Activated CD4-positive, alpha-beta T cell treated with anti-CD3 and anti-CD28 coated beads for 36 hours (primary cell): ENCODE measurements at regions not wholly inside any gene's neighbourhood (a gene's known extent, or its start where the extent isn't known, plus 50 kb on each side); places are given as distances from the start of the nearest gene placed in this dataset.

Source experiments
- ATAC-seq: fragments of 200-7000 bp; cut with Tn5 transposase; one replicate; pipeline ENCODE4 v1.10.0; 2021; ENCODE audit warnings: mild to moderate bottlenecking, moderate library complexity
- CTCF ChIA-PET: fragments of 350-600 bp; sonication (Branson Sonifier 250); formaldehyde crosslinking; loops from one replicate; lab custom pipeline; 2021; ENCODE audit warnings: antibody characterized with exemption; lab: Charles Lee
- POLR2A ChIA-PET: fragments of 350-600 bp; sonication (Branson Sonifier 250); formaldehyde crosslinking; loops from one replicate; lab custom pipeline; 2021; ENCODE audit warnings: antibody characterized with exemption, inconsistent platforms; lab: Charles Lee
- DNase-seq: peaks from one replicate; pipeline ENCODE4 v3.0.0-alpha.2; 2020
- H3K27ac Mint-ChIP-seq: one replicate; pipeline ENCODE4 v1.8.0; 2021; ENCODE audit warnings: mixed read lengths
- H3K27me3 Mint-ChIP-seq: one replicate; pipeline ENCODE4 v1.8.0; 2021; ENCODE audit warnings: mixed read lengths
- H3K36me3 Mint-ChIP-seq: one replicate; pipeline ENCODE4 v1.8.0; 2021; ENCODE audit warnings: low read depth, mixed read lengths
- H3K4me1 Mint-ChIP-seq: one replicate; pipeline ENCODE4 v1.8.0; 2021; ENCODE audit warnings: mixed read lengths
- H3K4me3 Mint-ChIP-seq: one replicate; pipeline ENCODE4 v1.8.0; 2021; ENCODE audit warnings: mild to moderate bottlenecking, moderate library complexity, mixed read lengths
- H3K9me3 Mint-ChIP-seq: one replicate; pipeline ENCODE4 v1.8.0; 2021; ENCODE audit warnings: low read depth, mixed read lengths
- intact Hi-C, 2 experiments: fragments of 100-400 bp; cut with DNase I in 1 of 2; cut with micrococcal nuclease in 1 of 2; formaldehyde crosslinking; loops; one replicate each; pipeline versions ENCODE4 v1.14.2 to v1.15.1; 2022 to 2024; cut with DNase I, micrococcal nuclease

DNA sequence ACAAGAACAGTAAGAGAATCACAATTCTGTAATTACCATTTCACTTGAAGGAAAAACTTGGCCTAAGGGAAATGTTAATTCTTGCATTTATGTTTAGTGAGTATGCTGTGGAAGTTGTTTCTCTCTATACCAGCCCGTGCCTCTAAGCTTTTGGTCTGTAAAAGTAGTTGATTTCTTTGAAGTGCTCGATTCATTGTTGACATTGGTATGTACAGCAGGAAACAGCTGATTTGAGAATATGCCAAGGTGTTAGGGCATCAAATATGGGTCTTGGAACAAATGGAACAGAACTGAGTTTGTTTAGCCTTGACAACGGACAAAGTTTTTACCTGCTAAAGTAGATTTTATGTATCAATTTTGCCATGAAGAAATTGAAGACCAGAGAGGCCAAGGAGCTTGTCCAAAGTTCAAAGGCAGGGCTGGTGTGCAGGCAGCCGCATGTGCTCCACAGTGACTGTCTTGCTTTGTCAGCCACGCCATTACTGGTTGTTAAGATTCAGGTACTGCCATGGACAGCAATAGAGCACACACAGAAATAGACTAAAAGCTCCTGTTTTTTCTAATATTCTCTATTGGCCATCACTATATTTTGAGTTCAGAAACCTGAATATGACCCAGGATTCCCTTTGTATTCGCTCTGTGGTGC lies 75.5 kb upstream of the TLR3 start:
- ChIA-PET CTCF (no interaction called here), POLR2A (no interaction called here)
- H3K4me1 Mint-ChIP-seq = no peaks in the 10 kb centered on the region
- intact Hi-C loops = no loop called here
- no peak overlapping the region for H3K27ac Mint-ChIP-seq
- ATAC-seq (no peak), DNase-seq (no peak)
- H3K27me3 Mint-ChIP-seq = peaks cover 11% of the 10 kb centered on the region
- H3K36me3 Mint-ChIP-seq = no peaks in the 10 kb centered on the region
- H3K9me3 Mint-ChIP-seq = no peaks in the 10 kb centered on the region
- H3K4me3 Mint-ChIP-seq = no peak overlapping the region

DNA sequence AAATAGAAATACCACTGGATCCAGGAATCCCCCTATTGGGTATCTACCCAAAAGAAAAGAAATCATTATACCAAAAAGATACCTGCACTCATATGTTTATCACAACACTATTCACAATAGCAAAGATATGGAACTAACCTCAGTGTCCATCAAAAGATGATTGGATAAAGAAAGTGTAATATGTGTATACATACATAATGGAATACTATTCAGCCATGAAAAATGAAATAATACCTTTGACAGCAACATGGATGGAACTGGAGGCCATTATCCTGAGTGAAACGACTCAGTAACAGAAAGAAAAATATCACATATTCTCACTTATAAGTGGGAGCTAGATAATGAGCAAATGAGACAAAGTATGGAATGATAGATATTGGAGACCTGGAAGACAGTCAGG lies 74.2 kb upstream of the TLR3 start:
- Mint-ChIP-seq H3K36me3 (no peaks in the 10 kb centered on the region), H3K4me3 (no peak overlapping the region), H3K4me1 (no peaks in the 10 kb centered on the region), H3K27me3 (peaks cover 6% of the 10 kb centered on the region), H3K27ac (no peak overlapping the region), H3K9me3 (no peaks in the 10 kb centered on the region)
- intact Hi-C loops = no loop called here
- CTCF ChIA-PET = no interaction called here
- POLR2A ChIA-PET = no interaction called here
- no peak for DNase-seq
- ATAC-seq = no peak

DNA sequence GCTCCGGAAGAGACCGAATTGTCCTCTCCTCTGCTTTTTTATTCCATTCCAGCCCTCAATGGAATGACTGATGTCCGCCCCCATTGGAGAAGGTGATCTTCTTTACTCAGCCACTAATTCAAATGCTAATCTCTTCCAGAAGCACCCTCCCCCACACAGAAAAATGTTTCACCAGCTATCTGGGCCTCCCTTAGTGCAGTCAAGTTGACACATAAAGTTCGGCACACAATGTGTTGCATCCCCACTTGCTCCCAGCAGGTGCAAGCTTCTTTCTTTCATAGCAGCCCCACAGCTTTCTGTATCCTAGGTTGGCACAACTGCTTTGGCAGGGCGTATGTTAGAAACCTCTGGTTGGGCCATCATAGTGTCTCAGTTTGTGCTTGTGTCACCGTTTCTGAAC lies 73.3 kb upstream of the TLR3 start:
- H3K27ac Mint-ChIP-seq = no peak overlapping the region
- DNase-seq (no peak), ATAC-seq (no peak)
- H3K4me3 Mint-ChIP-seq = no peak overlapping the region
- CTCF ChIA-PET = no interaction called here
- POLR2A ChIA-PET = no interaction called here
- H3K4me1 Mint-ChIP-seq = no peaks in the 10 kb centered on the region
- intact Hi-C loops = no loop called here
- no peaks in the 10 kb centered on the region for H3K36me3 Mint-ChIP-seq
- H3K27me3 Mint-ChIP-seq = peaks cover 6% of the 10 kb centered on the region
- H3K9me3 Mint-ChIP-seq = no peaks in the 10 kb centered on the region

- no peaks in the 10 kb centered on the region for H3K4me1 Mint-ChIP-seq
- no peak for DNase-seq
- H3K27me3 Mint-ChIP-seq = peaks cover 4% of the 10 kb centered on the region
- no peak overlapping the region for H3K4me3 Mint-ChIP-seq
- H3K27ac Mint-ChIP-seq = no peak overlapping the region
- H3K36me3 Mint-ChIP-seq = no peaks in the 10 kb centered on the region
- ChIA-PET POLR2A (no interaction called here), CTCF (no interaction called here)
- intact Hi-C loops = no loop called here
- no peak for ATAC-seq
- H3K9me3 Mint-ChIP-seq = no peaks in the 10 kb centered on the region
These were observed 71.7 kb upstream of the TLR3 start for GRCh38 chr4:185997296-185997695.

GRCh38 chr4:185998791-185999190 lies 70.2 kb upstream of the TLR3 start:
- no peak for DNase-seq
- ChIA-PET POLR2A (no interaction called here), CTCF (no interaction called here)
- Mint-ChIP-seq H3K27ac (no peak overlapping the region), H3K27me3 (peaks cover 4% of the 10 kb centered on the region), H3K9me3 (no peaks in the 10 kb centered on the region), H3K4me3 (no peak overlapping the region), H3K4me1 (no peaks in the 10 kb centered on the region), H3K36me3 (no peaks in the 10 kb centered on the region)
- intact Hi-C loops = no loop called here
- ATAC-seq = no peak

DNA sequence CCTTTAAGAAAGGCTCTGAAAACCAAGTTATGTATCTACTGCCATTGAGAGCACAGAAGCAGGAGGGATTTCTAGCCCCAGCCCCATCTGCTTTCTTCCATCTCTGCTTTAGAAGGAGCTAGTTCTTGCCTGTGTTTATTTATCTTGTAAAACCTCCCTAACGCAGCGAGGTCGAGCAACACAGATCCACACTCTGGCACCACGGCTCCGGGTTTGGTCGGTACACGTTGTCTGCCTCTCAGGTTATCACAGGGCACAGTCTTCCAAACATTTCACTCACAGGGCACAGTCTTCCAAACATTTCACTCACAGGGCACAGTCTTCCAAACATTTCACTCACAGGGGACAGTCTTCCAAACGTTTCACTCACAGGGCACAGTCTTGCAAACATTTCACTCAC lies 69.7 kb upstream of the TLR3 start:
- Mint-ChIP-seq H3K4me3 (no peak overlapping the region), H3K9me3 (no peaks in the 10 kb centered on the region), H3K36me3 (no peaks in the 10 kb centered on the region), H3K27me3 (peaks cover 2% of the 10 kb centered on the region), H3K27ac (no peak overlapping the region), H3K4me1 (no peaks in the 10 kb centered on the region)
- ChIA-PET POLR2A (no interaction called here), CTCF (no interaction called here)
- ATAC-seq = no peak
- intact Hi-C loops = no loop called here
- DNase-seq = no peak

DNA sequence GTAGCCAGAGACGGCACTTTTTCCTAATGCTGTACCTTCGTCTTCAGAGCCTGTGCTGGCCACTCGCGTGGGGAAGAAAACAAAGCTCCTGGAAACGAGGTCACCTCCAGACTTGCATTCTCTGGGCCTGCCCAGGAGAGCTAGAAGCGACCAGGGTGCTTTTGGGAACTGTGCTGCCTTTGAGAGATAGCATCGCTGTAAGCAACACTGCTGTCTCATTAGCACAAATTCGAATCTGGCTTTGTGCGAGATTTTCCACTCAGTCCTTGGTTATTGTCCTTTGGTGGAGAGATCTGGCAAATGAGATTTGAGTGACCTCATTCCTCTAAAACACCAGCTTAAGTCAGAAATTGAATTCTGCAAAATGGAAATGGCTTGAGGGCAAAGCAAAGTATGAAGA lies 66.1 kb upstream of the TLR3 start:
- CTCF ChIA-PET = no interaction called here
- Mint-ChIP-seq H3K9me3 (no peaks in the 10 kb centered on the region), H3K4me3 (no peak overlapping the region), H3K36me3 (no peaks in the 10 kb centered on the region), H3K4me1 (no peaks in the 10 kb centered on the region), H3K27me3 (peaks cover 5% of the 10 kb centered on the region), H3K27ac (no peak overlapping the region)
- DNase-seq (no peak), ATAC-seq (no peak)
- POLR2A ChIA-PET = interaction anchor here (0.5 kb wide), 1 partner anchor 125 kb away, joined by 4 read pairs; no protein-coding TSS in a partner anchor
- intact Hi-C loops = no loop called here

GRCh38 chr4:186003746-186004145 lies 65.2 kb upstream of the TLR3 start:
- DNase-seq = no peak
- Mint-ChIP-seq H3K27ac (no peak overlapping the region), H3K36me3 (no peaks in the 10 kb centered on the region), H3K27me3 (peaks cover 7% of the 10 kb centered on the region), H3K9me3 (no peaks in the 10 kb centered on the region), H3K4me3 (no peak overlapping the region), H3K4me1 (no peaks in the 10 kb centered on the region)
- no peak for ATAC-seq
- CTCF ChIA-PET = no interaction called here
- intact Hi-C loops = no loop called here
- POLR2A ChIA-PET = no interaction called here

GRCh38 chr4:186008057-186008456 lies 60.9 kb upstream of the TLR3 start:
- no peaks in the 10 kb centered on the region for H3K36me3 Mint-ChIP-seq
- no peak for ATAC-seq
- no peaks in the 10 kb centered on the region for H3K9me3 Mint-ChIP-seq
- intact Hi-C loops = no loop called here
- H3K4me1 Mint-ChIP-seq = no peaks in the 10 kb centered on the region
- DNase-seq = no peak
- H3K27ac Mint-ChIP-seq = no peak overlapping the region
- H3K27me3 Mint-ChIP-seq = peaks cover 17% of the 10 kb centered on the region
- CTCF ChIA-PET = no interaction called here
- POLR2A ChIA-PET = no interaction called here
- no peak overlapping the region for H3K4me3 Mint-ChIP-seq

DNA sequence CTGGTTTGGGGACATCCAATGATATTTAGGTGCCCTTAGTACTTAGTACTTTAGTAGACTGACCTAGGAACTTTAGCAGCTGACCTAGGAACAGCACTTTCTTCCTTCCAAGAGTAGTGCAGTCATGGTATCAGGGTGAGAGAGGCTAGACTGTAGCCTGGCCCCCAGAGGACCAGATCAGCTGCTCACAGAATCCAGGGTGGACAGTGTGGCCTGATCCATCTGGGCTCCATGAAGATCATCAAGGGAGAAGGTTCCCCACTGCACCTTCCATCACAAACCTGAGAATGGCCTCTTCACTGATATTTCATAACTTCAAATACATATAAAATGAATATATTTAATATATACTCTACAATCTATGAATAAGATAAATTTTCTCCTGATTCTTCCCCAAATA lies 59.0 kb upstream of the TLR3 start:
- H3K4me3 Mint-ChIP-seq = no peak overlapping the region
- H3K36me3 Mint-ChIP-seq = no peaks in the 10 kb centered on the region
- no peak for DNase-seq
- H3K27ac Mint-ChIP-seq = no peak overlapping the region
- intact Hi-C loops = no loop called here
- CTCF ChIA-PET = no interaction called here
- POLR2A ChIA-PET = no interaction called here
- no peaks in the 10 kb centered on the region for H3K4me1 Mint-ChIP-seq
- ATAC-seq = no peak
- peaks cover 13% of the 10 kb centered on the region for H3K27me3 Mint-ChIP-seq
- no peaks in the 10 kb centered on the region for H3K9me3 Mint-ChIP-seq

DNA sequence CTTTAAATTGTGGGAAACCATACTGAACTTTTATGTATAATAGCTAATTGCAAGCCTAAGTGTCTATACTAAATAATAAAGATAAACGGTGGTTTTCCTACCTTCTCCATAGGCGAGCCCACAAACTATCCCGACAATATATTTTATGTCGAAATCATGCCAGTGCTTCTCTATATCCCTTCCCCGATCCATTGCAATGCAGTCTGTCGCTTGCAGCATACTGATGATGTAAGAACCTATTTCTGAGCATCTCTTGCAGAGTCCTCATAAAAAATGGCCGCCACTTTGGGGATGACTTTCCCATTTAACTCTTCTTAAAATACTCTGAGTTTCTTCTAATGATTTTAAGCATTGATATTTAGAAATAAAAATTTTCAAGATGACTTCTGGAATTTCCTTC lies 58.1 kb upstream of the TLR3 start:
- Mint-ChIP-seq H3K27me3 (peaks cover 18% of the 10 kb centered on the region), H3K9me3 (no peaks in the 10 kb centered on the region), H3K4me3 (no peak overlapping the region), H3K4me1 (no peaks in the 10 kb centered on the region), H3K27ac (no peak overlapping the region), H3K36me3 (no peaks in the 10 kb centered on the region)
- CTCF ChIA-PET = no interaction called here
- POLR2A ChIA-PET = no interaction called here
- DNase-seq (no peak), ATAC-seq (no peak)
- intact Hi-C loops = no loop called here

- peaks cover 16% of the 10 kb centered on the region for H3K27me3 Mint-ChIP-seq
- no peaks in the 10 kb centered on the region for H3K36me3 Mint-ChIP-seq
- no peak overlapping the region for H3K4me3 Mint-ChIP-seq
- ATAC-seq = no peak
- no peak overlapping the region for H3K27ac Mint-ChIP-seq
- no peak for DNase-seq
- H3K9me3 Mint-ChIP-seq = no peaks in the 10 kb centered on the region
- intact Hi-C loops = no loop called here
- ChIA-PET POLR2A (no interaction called here), CTCF (no interaction called here)
- no peaks in the 10 kb centered on the region for H3K4me1 Mint-ChIP-seq
These were observed 56.9 kb upstream of the TLR3 start for GRCh38 chr4:186012071-186012470.
